Endothelial cell of umbilical vein (primary cell): ENCODE measurements at regions not wholly inside any gene's neighbourhood (a gene's known extent, or its start where the extent isn't known, plus 50 kb on each side); places are given as distances from the start of the nearest gene placed in this dataset.

Source experiments
- BruUV-seq: library from RNA; stranded (reverse); fragments of 400-500 nt; replicated peaks from 2 replicates; lab custom pipeline; 2021; lab: Mats Ljungman, UMichigan
- CTCF ChIA-PET: fragments of 300-600, 350-600 bp; sonication (Branson Sonifier 250); formaldehyde crosslinking; loops from one replicate; lab custom pipeline; 2021; ENCODE audit warnings: antibody characterized with exemption, inconsistent platforms; lab: Charles Lee
- POLR2A ChIA-PET: fragments of 300-600, 350-600 bp; sonication (Branson Sonifier 250); formaldehyde crosslinking; loops from one replicate; lab custom pipeline; 2021; ENCODE audit warnings: antibody characterized with exemption, inconsistent platforms; lab: Charles Lee
- DNase-seq: peaks from one replicate; pipeline ENCODE4 v3.0.0-alpha.2; 2011; ENCODE audit warnings: low read depth, low spot score
- FAIRE-seq: peaks from 2 replicates; lab custom pipeline; 2011; peaks lifted over from hg19 to GRCh38; lab: Jason Lieb, UNC
- H2AFZ ChIP-seq: 2 replicates; pipeline ENCODE4 v1.6.0; 2012; ENCODE audit warnings: low read depth, low read length, control low read depth, inconsistent platforms
- H3K27ac ChIP-seq: 2 replicates; pipeline ENCODE4 v1.5.1; 2011; ENCODE audit warnings: low read depth, mild to moderate bottlenecking, control low read depth, low read length, moderate library complexity; ENCODE audit not compliant: insufficient read depth
- H3K27me3 ChIP-seq, 2 experiments: 2 replicates each; pipeline versions ENCODE4 v1.6.0 to v1.6.1; 2011; ENCODE audit warnings: low read length in 2 of 2, mixed read lengths in 1 of 2; ENCODE audit not compliant: control insufficient read depth in 2 of 2, insufficient read depth in 2 of 2
- H3K36me3 ChIP-seq, 2 experiments: 2 replicates in 1 of 2; 3 replicates in 1 of 2; pipeline ENCODE4 v1.5.1; 2011; ENCODE audit warnings: low read length in 2 of 2, mild to moderate bottlenecking in 1 of 2, moderate library complexity in 1 of 2; ENCODE audit not compliant: control insufficient read depth in 2 of 2, insufficient read depth in 2 of 2; ENCODE audit errors: extremely low read depth in 1 of 2
- H3K4me1 ChIP-seq: 3 replicates; pipeline ENCODE4 v1.5.1; 2011; ENCODE audit warnings: mild to moderate bottlenecking, low read length; ENCODE audit not compliant: control insufficient read depth, insufficient read depth; ENCODE audit errors: extremely low read depth
- H3K4me2 ChIP-seq: 2 replicates; pipeline ENCODE4 v1.6.1; 2011; ENCODE audit warnings: low read length, control low read depth, mixed read lengths; ENCODE audit not compliant: insufficient read depth
- H3K4me3 ChIP-seq, 3 experiments: fragments of 200-600 bp in 1 of 3; sonication (generic), shearing (Covaris generic) in 1 of 3; replicated peaks in 1 of 3; 2 replicates each; pipeline ENCODE4 v1.5.1; 2011 to 2016; ENCODE audit warnings: control low read depth in 3 of 3, low read length in 3 of 3, mild to moderate bottlenecking in 2 of 3, inconsistent platforms in 1 of 3, low read depth in 1 of 3, moderate library complexity in 1 of 3; ENCODE audit not compliant: insufficient read depth in 1 of 3
- H3K79me2 ChIP-seq: 2 replicates; pipeline ENCODE4 v1.6.0; 2012; ENCODE audit warnings: low read length, inconsistent platforms; ENCODE audit not compliant: control insufficient read depth, insufficient read depth
- H3K9ac ChIP-seq: replicated peaks from 2 replicates; pipeline ENCODE3; 2011; ENCODE audit warnings: low read length, control low read depth; ENCODE audit not compliant: insufficient read depth; ENCODE audit errors: extremely low read depth
- H3K9me1 ChIP-seq: replicated peaks from 3 replicates; pipeline ENCODE4 v1.6.0; 2011; ENCODE audit warnings: mild to moderate bottlenecking, low read length; ENCODE audit not compliant: control insufficient read depth, insufficient read depth; ENCODE audit errors: extremely low read depth
- H3K9me3 ChIP-seq: replicated peaks from 2 replicates; pipeline ENCODE4 v1.5.1; 2012; ENCODE audit warnings: low read length, inconsistent platforms; ENCODE audit not compliant: control insufficient read depth, insufficient read depth
- H4K20me1 ChIP-seq: replicated peaks from 2 replicates; pipeline ENCODE3; 2011; ENCODE audit warnings: mild to moderate bottlenecking, low read length; ENCODE audit not compliant: control insufficient read depth, insufficient read depth; ENCODE audit errors: extremely low read depth
- EZH2 ChIP-seq: IDR thresholded peaks from 2 replicates; pipeline ENCODE4 v1.6.1; 2012; ENCODE audit warnings: borderline replicate concordance, low read depth, mild to moderate bottlenecking, moderate library complexity, low read length, inconsistent platforms; ENCODE audit not compliant: severe bottlenecking
- GATA2 ChIP-seq: IDR thresholded peaks from 2 replicates; pipeline ENCODE4 v1.7.0; 2011; ENCODE audit warnings: low read depth, mild to moderate bottlenecking, moderate library complexity, mixed read lengths, low read length; ENCODE audit not compliant: insufficient read length, insufficient read depth
- JUN ChIP-seq: IDR thresholded peaks from 2 replicates; pipeline ENCODE4 v1.6.1; 2011; ENCODE audit warnings: borderline replicate concordance, low read depth; ENCODE audit not compliant: insufficient read length, insufficient read depth
- dilution Hi-C: fragments of 300-500 bp; cut with MboI; formaldehyde crosslinking; loops from one replicate; pipeline ENCODE4 v1.15.0; 2019; ENCODE audit warnings: low sequenced_read_pairs; ENCODE audit not compliant: extremely low pct_ligation_motif_present
- intact Hi-C: fragments of 100-400 bp; cut with micrococcal nuclease; formaldehyde crosslinking; loops from one replicate; pipeline ENCODE4 v1.10.0; 2022

DNA sequence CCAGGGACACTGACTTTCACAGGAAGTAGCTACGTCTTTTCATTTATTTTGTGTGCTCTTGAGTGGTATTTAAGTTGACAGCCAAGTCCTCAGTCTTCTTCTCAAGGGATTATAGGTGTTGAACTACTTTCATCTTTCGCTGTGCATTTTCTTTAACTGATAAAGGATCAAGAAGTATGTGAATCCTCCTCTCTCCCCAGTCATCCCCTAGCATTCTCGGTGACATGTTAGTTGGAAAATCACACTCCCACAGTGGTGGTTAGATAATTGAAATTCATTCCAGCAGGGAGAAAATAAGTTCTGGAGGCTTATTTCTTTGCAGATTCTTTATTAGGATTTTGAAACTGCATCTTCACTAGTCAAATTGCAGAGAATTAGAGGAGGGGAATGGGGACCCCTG, 569.4 kb downstream of the MEI4 start:
- Histone ChIP-seq H3K27me3 (no peaks in the 10 kb centered on the region), H3K4me3 (no peak overlapping the region), H2AFZ (no peak overlapping the region), H3K4me2 (no peak overlapping the region), H3K27ac (no peak overlapping the region), H3K9me3 (no peaks in the 10 kb centered on the region), H3K36me3 (no peaks in the 10 kb centered on the region), H3K4me1 (no peaks in the 10 kb centered on the region), H4K20me1 (no peaks in the 10 kb centered on the region), H3K9ac (no peak overlapping the region), H3K79me2 (no peaks in the 10 kb centered on the region), H3K9me1 (no peaks in the 10 kb centered on the region)
- intact Hi-C loops: no loop called here
- no peak for DNase-seq
- no peak for FAIRE-seq
- ChIA-PET POLR2A (no interaction called here), CTCF (interaction anchor here (1.3 kb wide), 1 partner anchor 86 kb away, joined by 3 read pairs; no protein-coding TSS in a partner anchor)
- no peak for TF ChIP-seq GATA2
- BruUV-seq: no TSS peak
- dilution Hi-C loops: no loop called here

DNA sequence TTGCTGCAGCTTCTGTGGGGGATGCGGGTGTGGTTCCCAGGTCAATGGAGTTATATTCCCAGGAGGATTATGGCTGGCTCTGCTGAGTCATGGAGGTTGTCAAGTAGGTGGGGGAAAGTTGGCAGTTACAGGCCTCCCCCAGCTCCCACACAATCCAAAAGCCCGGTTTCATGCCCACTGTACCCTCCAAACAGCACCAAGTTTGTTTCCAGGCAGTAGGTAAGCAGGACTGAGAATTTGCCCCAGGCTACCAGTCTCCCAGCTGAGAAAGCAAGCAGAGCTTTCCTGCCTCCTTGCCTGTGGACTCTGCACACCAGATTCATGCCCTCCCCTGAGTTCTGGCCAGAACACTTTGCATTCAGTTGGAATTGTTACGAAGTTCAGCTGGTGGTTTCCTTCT, 578.2 kb downstream of the MEI4 start:
- DNase-seq (no peak), FAIRE-seq (no peak)
- Histone ChIP-seq H3K4me3 (no peak overlapping the region), H3K9ac (no peak overlapping the region), H3K27me3 (no peaks in the 10 kb centered on the region), H3K4me1 (peaks cover 24% of the 10 kb centered on the region), H3K9me3 (no peaks in the 10 kb centered on the region), H3K27ac (no peak overlapping the region), H3K36me3 (no peaks in the 10 kb centered on the region), H3K9me1 (no peaks in the 10 kb centered on the region), H3K4me2 (no peak overlapping the region), H4K20me1 (no peaks in the 10 kb centered on the region), H3K79me2 (no peaks in the 10 kb centered on the region), H2AFZ (no peak overlapping the region)
- intact Hi-C loops: loop anchor here (10.0 kb wide), 1 partner anchor 766 kb away; the partner anchor contains the start of gene HTR1B
- POLR2A ChIA-PET: no interaction called here
- dilution Hi-C loops: no loop called here
- no peak for TF ChIP-seq JUN
- TF ChIP-seq EZH2: no peak
- CTCF ChIA-PET: no interaction called here
- no TSS peak for BruUV-seq
